NCI-H748 treated with DMSO at 0.1 percent for 48 hours (cell line): ENCODE measurements at regions not wholly inside any gene's neighbourhood (a gene's known extent, or its start where the extent isn't known, plus 50 kb on each side); places are given as distances from the start of the nearest gene placed in this dataset.
"Not testable (repeated sequence)": the region's sequence is repeated elsewhere in the genome, so short reads cannot be mapped to it uniquely, and the experiment has no call there.

Experiments
- DNase-seq: peaks from one replicate; lab custom pipeline; 2025; lab: John Stamatoyannopoulos, UW

DNA sequence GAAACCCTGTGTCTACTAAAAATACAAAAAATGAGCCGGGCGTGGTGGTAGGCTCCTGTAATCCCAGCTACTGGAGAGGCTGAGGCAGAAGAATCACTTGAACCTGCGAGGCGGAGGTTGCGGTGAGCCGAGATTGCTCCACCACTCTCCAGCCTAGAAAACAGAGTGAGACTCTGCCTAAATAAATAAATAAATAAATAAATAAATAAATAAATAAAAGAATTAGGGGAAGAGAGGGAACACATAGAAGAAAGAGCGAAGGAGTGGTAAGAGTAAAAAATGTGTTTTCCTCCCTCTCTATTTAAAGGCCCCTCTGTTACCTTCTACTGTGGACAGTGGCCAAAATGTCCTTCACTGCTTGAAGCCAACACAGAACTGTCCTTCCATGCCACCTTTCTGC lies 103.9 kb upstream of the SOX21 start:
- DNase-seq: no peak

GRCh38 chr13:94813920-94814475 lies 101.7 kb upstream of the SOX21 start:
- no peak for DNase-seq

DNA sequence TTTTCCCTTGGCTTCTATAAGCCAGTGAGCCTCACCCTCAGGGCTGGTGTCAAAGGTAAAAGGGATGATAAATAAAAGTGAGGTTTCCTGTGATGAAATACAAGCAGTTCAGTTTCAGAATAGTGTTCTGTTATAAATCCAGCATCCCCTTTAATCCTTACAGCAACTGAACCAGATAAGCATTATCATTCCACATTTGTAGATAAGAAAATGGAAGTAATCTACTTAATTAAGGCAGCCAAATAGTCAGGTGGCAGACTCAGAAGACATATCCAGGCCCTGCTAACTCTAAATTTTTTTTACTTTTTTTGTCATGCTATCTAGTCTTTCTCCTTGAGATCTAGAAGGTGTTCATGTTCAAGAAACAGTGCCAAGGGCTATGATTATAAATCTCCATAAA lies 99.4 kb upstream of the SOX21 start:
- no peak for DNase-seq

DNA sequence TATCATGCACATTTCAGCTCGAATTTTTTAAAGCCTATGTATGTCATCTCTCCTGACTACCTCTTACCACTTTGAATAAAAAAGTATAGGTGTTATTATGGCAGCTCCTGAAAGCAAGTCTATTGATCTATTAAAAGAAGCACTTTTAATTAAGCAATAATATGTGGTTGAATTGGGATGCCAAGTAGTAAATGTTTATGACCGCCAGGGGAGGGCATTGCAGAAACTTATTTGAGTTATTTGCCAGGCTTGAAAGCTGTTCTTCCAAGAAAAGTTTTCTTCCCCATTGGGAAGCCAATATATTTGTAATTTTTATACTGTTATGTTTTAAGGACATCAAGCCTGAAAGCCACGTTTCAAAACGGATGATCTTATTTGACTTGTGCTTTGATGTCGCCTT lies 88.1 kb upstream of the SOX21 start:
- no peak for DNase-seq

GRCh38 chr13:94799299-94799698 lies 87.0 kb upstream of the SOX21 start:
- DNase-seq: no peak

GRCh38 chr13:94798738-94799137 lies 86.4 kb upstream of the SOX21 start:
- DNase-seq: no peak

GRCh38 chr13:94795292-94795691 lies 82.9 kb upstream of the SOX21 start:
- no peak for DNase-seq

DNA sequence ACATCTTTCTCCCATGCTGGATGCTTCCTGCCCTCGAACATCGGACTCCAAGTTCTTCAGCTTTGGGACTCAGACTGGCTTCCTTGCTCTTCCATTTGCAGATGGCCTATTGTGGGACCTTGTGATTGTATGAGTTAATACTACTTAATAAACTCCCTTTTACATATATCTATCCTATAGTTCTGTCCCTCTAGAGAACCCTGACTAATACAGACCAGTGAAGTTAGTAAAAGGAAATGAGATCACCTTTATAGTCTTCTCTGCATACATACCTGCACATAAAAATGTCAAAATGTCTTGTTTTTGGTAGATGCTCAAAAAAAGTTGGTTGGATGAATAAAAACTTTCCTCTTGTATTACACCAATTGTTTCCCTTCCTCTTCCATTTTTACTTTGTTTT lies 73.9 kb upstream of the SOX21 start:
- not testable (repeated sequence) for DNase-seq

DNA sequence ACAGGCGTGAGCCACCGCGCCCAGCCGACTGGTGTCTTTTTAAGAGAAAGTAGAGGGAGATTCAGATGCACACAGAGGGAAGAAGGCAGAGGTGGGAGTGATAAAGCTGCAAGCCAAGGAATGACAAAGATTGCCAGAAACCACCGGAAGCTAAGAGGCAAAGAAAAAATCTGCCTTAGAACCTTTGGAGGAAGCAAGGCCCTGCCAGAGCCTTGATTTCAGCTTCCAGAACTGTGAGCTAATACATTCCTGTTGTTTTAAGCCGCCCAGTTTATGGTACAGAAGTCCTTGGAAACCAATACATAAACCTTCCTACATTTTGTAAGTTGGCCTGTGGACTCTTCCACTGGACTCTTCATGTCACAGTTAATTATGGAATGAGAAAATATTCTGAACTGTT lies 71.7 kb upstream of the SOX21 start:
- DNase-seq: no peak

DNA sequence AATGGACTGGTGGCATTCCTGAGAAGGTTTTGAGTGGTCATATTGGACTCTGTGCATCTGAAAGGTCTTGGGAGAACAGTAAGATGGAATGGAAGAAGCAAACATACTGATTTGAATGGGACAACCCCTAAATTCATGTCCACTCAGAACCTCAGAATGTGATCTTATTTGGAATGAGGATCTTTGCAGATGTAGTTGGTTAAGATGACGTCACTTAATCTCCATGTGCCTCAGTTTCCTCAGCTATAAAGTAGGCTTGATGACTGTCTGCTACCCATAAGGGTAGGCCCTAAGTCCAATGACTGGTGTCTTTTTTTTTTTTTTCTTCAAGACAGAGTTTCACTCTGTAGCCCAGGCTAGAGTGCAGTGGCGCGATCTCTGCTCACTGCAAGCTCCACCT lies 71.1 kb upstream of the SOX21 start:
- no peak for DNase-seq

GRCh38 chr13:94780421-94780820 lies 68.1 kb upstream of the SOX21 start:
- no peak for DNase-seq

DNA sequence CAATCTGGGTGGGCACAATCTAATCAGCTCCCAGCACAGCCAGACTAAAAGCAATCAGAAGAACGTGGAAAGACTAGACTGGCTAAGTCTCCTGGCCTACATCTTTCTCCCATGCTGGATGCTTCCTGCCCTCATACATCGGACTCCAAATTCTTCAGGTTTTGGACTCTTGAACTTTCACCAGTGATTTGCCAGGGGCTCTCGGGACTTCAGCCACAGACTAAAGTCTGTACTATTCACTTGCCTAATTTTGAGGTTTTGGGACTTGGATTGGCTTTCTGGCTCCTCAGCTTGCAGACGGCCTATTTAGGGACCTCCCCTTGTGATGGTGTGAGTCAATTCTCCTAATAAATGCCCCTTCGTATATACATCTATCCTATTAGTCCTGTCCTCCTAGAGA lies 66.6 kb upstream of the SOX21 start:
- no peak for DNase-seq

GRCh38 chr13:94778585-94778984 lies 66.2 kb upstream of the SOX21 start:
- no peak for DNase-seq

GRCh38 chr13:94776956-94777355 lies 64.6 kb upstream of the SOX21 start:
- DNase-seq: no peak

DNA sequence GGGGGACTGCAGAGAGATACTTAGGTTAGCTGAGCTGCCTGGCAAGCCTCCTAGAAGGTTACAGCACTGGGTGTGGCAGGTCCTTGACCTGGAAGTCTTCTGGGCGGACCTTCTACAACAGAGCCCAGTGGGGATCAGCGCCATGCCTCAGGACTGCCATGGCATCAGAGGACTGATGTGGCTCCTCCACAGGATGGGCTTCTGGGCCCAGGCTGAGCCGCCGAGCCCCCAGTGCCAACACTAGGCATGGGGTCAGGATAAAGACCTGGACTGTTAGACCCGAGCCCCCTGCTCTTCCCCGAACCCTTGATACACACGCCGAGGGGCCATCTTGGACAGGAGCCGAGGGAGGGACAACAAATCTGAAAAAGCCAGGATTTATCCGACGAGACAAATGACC lies 64.0 kb upstream of the SOX21 start:
- DNase-seq: no peak

DNA sequence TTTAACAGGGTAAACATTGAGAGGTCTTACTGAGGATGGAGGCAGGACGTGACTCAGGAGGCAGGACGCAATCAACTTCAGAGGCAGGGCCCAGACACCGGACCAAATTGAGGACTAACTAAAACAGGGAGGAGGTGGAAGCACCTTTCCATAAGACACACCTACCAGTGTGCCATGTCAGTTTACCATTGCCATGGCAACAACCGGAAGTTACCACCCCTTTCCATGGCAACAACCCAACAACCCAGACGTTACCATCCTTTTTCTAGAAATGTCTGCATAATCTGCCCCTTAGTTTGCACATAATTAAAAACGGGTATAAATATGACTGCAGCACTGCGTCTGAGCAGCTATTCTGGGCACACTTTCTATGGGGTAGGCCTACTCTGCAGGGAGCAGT lies 53.5 kb upstream of the SOX21 start:
- DNase-seq: no peak

DNA sequence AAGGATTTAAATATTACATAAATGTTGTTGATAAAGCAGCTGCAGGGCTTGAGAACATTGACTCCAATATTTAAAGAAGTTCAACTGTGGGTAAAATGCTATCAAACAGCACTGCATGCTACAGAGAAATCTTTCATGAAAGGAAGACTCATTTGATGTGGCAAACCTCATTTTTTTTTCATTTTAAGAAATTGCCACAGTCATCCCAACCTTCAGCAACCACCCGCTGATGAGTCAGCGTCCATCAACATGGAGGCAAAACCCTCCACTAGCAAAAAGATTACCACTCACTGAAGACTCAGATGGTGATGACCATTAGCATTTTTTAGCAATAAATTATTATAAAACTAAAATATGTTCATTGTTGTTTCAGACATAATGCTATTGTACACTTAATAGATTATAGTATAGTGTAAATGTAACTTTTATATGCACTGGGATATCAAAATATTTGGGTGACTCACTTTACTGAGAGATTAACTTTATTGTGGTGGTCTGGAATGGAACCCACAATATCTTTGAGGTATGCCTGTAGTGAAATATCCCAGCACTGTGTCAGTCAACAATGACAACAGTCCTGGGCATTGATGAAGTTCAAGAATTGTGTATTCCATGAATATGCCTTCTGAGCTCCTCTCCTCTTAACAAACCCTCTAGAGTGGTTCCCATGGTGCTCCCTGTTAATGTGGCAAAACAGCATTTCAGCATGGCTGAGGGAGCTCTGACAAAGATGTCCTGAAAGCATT lies 52.4 kb upstream of the SOX21 start:
- no peak for DNase-seq
